GM21423 (cell line): ENCODE measurements at regions not wholly inside any gene's neighbourhood (a gene's known extent, or its start where the extent isn't known, plus 50 kb on each side); places are given as distances from the start of the nearest gene placed in this dataset.
A peak's percentile ranks its signal among the peaks of the same experiment; 100 is the strongest.

ENCODE experiments used
- ATAC-seq: cut with Tn5 transposase; IDR thresholded peaks from one replicate; pipeline ENCODE4 v1.9.1; 2021; ENCODE audit warnings: mild to moderate bottlenecking, moderate library complexity; ENCODE audit not compliant: unreplicated experiment

GRCh38 chr3:176969066-176969465, 228.2 kb downstream of the TBL1XR1 start:
- no peak for ATAC-seq

DNA sequence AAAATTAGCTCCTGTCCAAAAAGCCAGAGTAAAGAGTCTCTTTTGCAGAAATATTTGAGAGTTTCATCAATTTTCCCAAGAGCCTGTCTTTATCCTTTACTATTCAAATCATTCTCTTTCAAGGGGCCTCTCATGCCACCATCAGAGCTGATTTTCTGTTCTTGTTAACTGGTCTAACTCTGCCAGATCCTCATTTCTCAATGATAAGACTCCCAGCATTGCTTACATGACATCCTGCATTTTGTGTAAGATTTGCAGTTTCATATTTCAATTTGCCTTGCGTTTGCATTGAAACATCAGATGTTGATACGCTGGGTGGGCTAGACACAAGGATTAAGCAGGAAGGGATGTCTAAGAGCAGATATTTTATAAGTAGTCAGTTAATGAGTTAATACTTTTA, 228.7 kb downstream of the TBL1XR1 start:
- no peak for ATAC-seq

- ATAC-seq = no peak
Observed at GRCh38 chr3:176967522-176967921, 229.8 kb downstream of the TBL1XR1 start.

DNA sequence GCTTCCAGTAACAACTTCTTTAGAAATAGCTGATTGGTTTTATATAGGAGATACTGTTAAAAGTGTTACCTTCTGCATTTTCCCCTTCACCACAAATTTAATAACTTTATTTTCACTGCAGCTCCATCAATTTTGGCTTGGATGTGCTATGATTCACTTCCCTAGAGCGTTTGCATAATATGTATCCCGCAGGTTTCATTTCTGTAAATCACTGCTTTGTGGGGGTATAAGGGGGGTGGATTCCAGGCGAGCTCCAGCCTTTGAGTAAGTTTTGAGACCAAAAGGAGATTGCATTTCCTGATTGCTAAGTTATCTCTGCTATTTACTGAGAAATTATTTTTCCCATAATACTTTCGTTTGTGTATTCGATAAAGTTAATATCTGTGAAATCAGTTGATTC, 232.6 kb downstream of the TBL1XR1 start:
- no peak for ATAC-seq

- no peak for ATAC-seq
Observed at GRCh38 chr3:176961916-176962315, 235.4 kb downstream of the TBL1XR1 start.

- no peak for ATAC-seq
Observed at GRCh38 chr3:176959867-176960266, 237.4 kb downstream of the TBL1XR1 start.

- ATAC-seq = no peak
Observed at GRCh38 chr3:176958560-176958959, 238.7 kb downstream of the TBL1XR1 start.

- no peak for ATAC-seq
Observed at GRCh38 chr3:176954517-176954916, 242.8 kb downstream of the TBL1XR1 start.

- no peak for ATAC-seq
Observed at GRCh38 chr3:176953106-176954060, 243.9 kb downstream of the TBL1XR1 start.

GRCh38 chr3:176951586-176952292, 245.5 kb downstream of the TBL1XR1 start:
- ATAC-seq = no peak

GRCh38 chr3:176951144-176951543, 246.1 kb downstream of the TBL1XR1 start:
- no peak for ATAC-seq

- ATAC-seq = no peak
Observed at GRCh38 chr3:176950743-176951142, 246.5 kb downstream of the TBL1XR1 start.

DNA sequence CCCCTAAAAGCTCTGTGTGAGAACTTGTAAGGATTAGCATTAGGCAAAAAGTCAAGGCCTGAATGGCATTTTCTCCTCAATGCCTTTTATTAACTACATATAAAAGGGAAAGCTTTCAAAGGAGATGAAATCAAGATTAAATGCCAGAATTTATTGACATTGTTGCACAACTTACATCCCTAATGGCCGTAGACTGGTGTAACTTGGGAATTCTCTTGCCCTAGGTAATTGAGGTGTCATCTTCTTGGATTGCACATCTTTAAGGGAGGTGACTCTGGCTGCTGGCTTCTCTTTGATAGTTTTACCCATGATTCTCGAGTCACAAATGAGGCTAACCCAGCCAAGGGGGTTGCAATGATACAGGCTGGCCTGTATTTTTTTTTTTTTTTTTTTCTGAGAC, 249.1 kb downstream of the TBL1XR1 start:
- ATAC-seq = no peak

- no peak for ATAC-seq
Observed at GRCh38 chr3:176946202-176946601, 251.1 kb downstream of the TBL1XR1 start.

- ATAC-seq = no peak
Observed at GRCh38 chr3:176942305-176942704, 255.0 kb downstream of the TBL1XR1 start.

DNA sequence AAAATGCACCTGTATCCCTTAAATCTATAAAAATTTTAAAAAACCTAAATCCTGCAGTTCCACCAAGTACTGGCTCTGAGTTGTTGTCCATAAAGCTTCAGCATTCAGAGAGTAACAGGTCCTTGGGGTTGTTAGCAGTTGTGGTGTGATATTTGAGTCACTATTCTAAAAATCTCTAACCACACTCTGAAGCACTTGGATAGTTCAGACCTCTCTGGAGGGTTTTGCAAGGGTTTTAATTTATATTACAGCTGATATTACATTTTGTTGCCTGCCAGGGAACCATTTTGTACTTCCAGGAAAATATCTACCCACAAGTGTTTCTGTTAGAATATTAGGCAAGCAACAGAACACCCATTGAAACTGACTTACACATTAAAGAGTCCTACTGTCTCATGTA, 255.6 kb downstream of the TBL1XR1 start:
- no peak for ATAC-seq

DNA sequence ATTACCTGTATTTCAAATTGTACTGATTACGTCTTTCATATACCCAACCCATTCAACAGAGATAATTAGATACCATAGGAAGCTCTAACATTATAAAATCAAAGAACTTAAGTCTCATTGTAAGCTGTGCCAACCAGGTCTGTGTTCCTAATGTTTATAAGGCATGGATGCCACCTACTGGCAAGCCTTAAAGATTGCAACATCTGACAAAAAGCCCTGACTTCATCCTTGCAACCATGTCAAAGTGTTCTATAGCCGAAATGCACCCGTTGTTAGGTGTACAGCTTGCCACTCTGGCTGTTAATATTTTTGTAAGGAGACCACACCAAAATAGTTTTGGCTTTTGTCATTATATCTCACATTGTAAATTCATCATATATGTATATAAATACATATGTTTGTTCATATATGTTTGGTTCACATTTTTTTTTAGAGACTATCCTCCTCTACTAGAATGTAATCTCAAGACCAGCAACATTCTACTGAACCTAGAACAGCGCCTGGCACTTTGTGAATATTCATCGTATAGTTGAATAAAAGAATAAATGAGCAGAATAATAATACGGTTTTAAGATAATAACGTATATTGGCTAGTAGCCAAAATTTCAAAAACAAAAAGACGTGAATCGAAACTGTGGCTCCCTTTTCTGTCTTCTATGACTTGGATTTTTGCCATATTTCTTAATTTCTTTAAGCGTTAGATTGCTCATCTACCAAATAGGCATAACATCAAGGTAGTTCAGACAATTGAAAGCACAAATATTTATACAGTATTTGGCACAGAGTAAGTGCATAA, 258.1 kb downstream of the TBL1XR1 start:
- peak; percentile 98 for ATAC-seq

DNA sequence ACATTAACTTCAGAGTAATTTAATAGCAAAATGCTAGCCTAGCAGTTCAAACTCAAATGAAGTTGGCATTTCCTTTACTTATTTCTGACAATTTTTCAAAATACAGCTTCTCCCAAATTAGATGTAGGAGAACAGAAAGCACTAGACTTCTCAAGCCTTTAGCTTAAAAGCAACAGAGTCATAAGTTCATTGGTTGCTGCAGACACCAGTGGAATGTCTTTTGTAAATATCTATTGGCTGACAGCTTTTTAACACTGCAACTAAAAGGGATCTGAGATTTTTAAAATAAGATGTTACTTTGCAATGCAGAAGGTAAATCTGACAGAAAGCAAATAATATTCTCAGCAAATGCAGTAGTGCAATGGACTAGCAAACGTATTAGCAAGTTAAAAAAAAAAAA, 259.3 kb downstream of the TBL1XR1 start:
- no peak for ATAC-seq

DNA sequence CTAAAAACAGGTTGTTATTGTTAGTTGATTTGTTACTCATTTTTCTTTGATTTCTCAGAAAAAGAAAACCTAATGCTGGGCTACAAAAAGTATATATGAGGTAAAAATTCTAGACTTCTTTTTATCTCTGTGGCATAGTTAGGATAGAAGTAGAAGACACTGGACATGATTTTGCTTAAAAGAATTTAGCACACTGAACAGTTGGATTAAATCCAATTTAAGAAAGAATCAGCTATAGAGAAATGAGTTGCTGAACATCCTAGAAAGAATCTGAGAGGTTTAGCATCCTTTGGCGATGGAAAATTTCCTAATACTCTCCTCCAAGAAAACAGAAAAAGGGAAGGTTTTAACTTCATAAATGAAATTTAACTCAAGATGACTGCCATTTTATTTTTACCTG, 259.7 kb downstream of the TBL1XR1 start:
- ATAC-seq = no peak

- no peak for ATAC-seq
Observed at GRCh38 chr3:176935194-176935888, 261.9 kb downstream of the TBL1XR1 start.

GRCh38 chr3:176934698-176935097, 262.6 kb downstream of the TBL1XR1 start:
- ATAC-seq = no peak
